B cell (primary cell): ENCODE measurements at regions not wholly inside any gene's neighbourhood (a gene's known extent, or its start where the extent isn't known, plus 50 kb on each side); places are given as distances from the start of the nearest gene placed in this dataset.

Source experiments
- CTCF ChIP-seq: fragments of 200-600 bp; IDR thresholded peaks from one replicate; pipeline ENCODE4 v1.8.0; 2022; ENCODE audit warnings: antibody characterized with exemption, mild to moderate bottlenecking
- EZH2 ChIP-seq: IDR thresholded peaks from 2 replicates; pipeline ENCODE4 v1.6.1; 2012; ENCODE audit warnings: borderline replicate concordance, low read depth, mild to moderate bottlenecking, moderate library complexity, low read length; ENCODE audit not compliant: insufficient read depth, poor library complexity, severe bottlenecking

- no peak for TF ChIP-seq EZH2
- no peak for TF ChIP-seq CTCF
These were observed 50.6 kb upstream of the RFPL3 start for GRCh38 chr22:32307055-32307454.
